ENCODE measurements at regions not wholly inside any gene's neighbourhood (a gene's known extent, or its start where the extent isn't known, plus 50 kb on each side); places are given as distances from the start of the nearest gene placed in this dataset.

DNA sequence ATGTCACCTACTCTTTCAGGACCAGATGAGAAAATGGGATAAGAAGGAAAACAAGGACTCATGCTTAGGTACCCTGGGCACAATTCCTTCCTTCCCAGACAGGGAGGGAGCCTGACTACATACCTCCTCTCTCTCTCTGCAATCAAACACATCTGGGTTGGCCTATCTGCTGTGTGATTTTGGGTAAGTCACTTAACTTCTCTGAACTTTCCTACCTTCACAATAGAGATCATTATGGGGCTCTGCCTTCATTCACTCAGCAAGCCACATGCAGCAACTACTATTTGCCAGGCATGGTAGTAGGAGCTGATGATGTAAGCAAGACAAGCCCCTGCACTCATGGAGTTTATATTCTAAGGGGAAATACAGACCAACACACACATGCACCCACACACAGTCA, 251.2 kb downstream of the SHQ1 start:
- Histone ChIP-seq H3K23ac (ENCODE audit: insufficient read length) (no peak overlapping the region), H3K27me3 (replicated peaks in 1 of 4; ENCODE audit: control insufficient read depth in 3 of 4, extremely low read depth in 1 of 4, insufficient read depth in 3 of 4, low read length in 3 of 4) (no peaks in the 10 kb centered on the region), H2BK120ac (replicated peaks; ENCODE audit: low read depth, low read length) (no peak overlapping the region), H4K5ac (ENCODE audit: insufficient read length, low read depth, low read length) (no peak overlapping the region), H3K79me1 (ENCODE audit: low read depth, low read length) (no peaks in the 10 kb centered on the region), H3K4me2 (ENCODE audit: insufficient read depth in 1 of 2, low read depth in 2 of 2, low read length in 2 of 2) (no peak overlapping the region), H3K79me2 (ENCODE audit: control insufficient read depth in 1 of 2, insufficient read depth in 2 of 2, low read length in 2 of 2) (no peaks in the 10 kb centered on the region), H3K9ac (replicated peaks in 1 of 4; ENCODE audit: extremely low read depth in 1 of 4, low read depth in 3 of 4, low read length in 3 of 4) (no peak overlapping the region), H3K56ac (replicated peaks; ENCODE audit: insufficient read length, low read depth, low read length) (no peak overlapping the region), H2AFZ (ENCODE audit: low read length) (no peak overlapping the region), H2BK20ac (ENCODE audit: low read length) (no peak overlapping the region), H3K4ac (replicated peaks; ENCODE audit: insufficient read length, low read depth, low read length) (no peak overlapping the region), H2AK5ac (ENCODE audit: low read depth, low read length) (peak overlapping the region; percentile 82; the same call in 1 of the 2 replicates), H2BK15ac (ENCODE audit: low read length) (no peak overlapping the region), H4K8ac (ENCODE audit: extremely low read depth, insufficient read depth, low read length) (no peak overlapping the region), H3K36me3 (ENCODE audit: control insufficient read depth in 2 of 4, insufficient read depth in 4 of 4, low read length in 3 of 4) (no peaks in the 10 kb centered on the region), H3K9me3 (ENCODE audit: insufficient read depth in 2 of 2, low read depth in 1 of 2, low read length in 1 of 2) (no peaks in the 10 kb centered on the region), H4K20me1 (replicated peaks in 1 of 2; ENCODE audit: control insufficient read depth in 1 of 2, insufficient read depth in 2 of 2, low read length in 2 of 2) (no peaks in the 10 kb centered on the region), H3K18ac (ENCODE audit: extremely low read depth, low read length) (no peak overlapping the region), H2BK12ac (ENCODE audit: low read depth, low read length) (no peak overlapping the region), H4K91ac (replicated peaks; ENCODE audit: insufficient read length, low read length) (no peak overlapping the region), H3K4me3 (ENCODE audit: extremely low read depth in 1 of 4, insufficient read depth in 2 of 4, low read depth in 3 of 4, low read length in 4 of 4) (no peak overlapping the region), H3K27ac (ENCODE audit: low read depth, low read length) (no peak overlapping the region), H3K4me1 (replicated peaks in 1 of 4; ENCODE audit: control insufficient read depth in 3 of 4, insufficient read depth in 4 of 4, low read length in 3 of 4) (peaks cover 3 to 10% (median 4%) of the 10 kb centered on the region in 4 experiments; a peak in 6 of 7 replicates), H3K14ac (ENCODE audit: insufficient read length) (no peak overlapping the region), H2BK5ac (ENCODE audit: low read depth, low read length) (no peak overlapping the region), H3K23me2 (ENCODE audit: low read depth, low read length) (no peaks in the 10 kb centered on the region)
- DNase-seq (ENCODE audit: low read depth in 1 of 2, low spot score in 2 of 2): no peak
- TF ChIP-seq SP2 (IDR thresholded peaks at IDR 0.05; ENCODE audit: low read length) (no peak), KDM1A (IDR thresholded peaks at IDR 0.05; ENCODE audit: borderline replicate concordance, low read length) (peak; percentile 90), HDAC2 (IDR thresholded peaks at IDR 0.05; ENCODE audit: borderline replicate concordance in 1 of 2, low read depth in 2 of 2, low read length in 2 of 2) (0 out of 4 replicates have a peak, but pooled peaks of 1 of the 2 experiments have one; percentile 35), TEAD4 (IDR thresholded peaks at IDR 0.05; ENCODE audit: low read depth, low read length) (no peak), EP300 (IDR thresholded peaks at IDR 0.05; ENCODE audit: borderline replicate concordance in 1 of 2, low read depth in 2 of 2, low read length in 2 of 2) (no peak), SIN3A (conservative IDR thresholded peaks at IDR 0.05 in 1 of 2, IDR thresholded peaks at IDR 0.05 in 1 of 2; ENCODE audit: low read depth in 1 of 2, low read length in 2 of 2) (no peak), RXRA (IDR thresholded peaks at IDR 0.05; ENCODE audit: insufficient read depth, low read depth, low read length) (no peak)
- TF ChIP-seq, protein P1, sequence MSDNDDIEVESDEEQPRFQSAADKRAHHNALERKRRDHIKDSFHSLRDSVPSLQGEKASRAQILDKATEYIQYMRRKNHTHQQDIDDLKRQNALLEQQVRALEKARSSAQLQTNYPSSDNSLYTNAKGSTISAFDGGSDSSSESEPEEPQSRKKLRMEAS (IDR thresholded peaks at IDR 0.05): no peak
- ChIA-PET CTCF (ENCODE audit: partially characterized antibody) (interaction anchor here (1.4 to 2.7 kb wide), 4 partner anchors 9 to 225 kb away, joined by 5 to 18 read pairs (median 6); no protein-coding TSS in a partner anchor), POLR2A (ENCODE audit: partially characterized antibody) (no interaction called here)
- no peak for FAIRE-seq

Measured in H1 (cell line).